PFSK-1 (cell line): ENCODE measurements at regions not wholly inside any gene's neighbourhood (a gene's known extent, or its start where the extent isn't known, plus 50 kb on each side); places are given as distances from the start of the nearest gene placed in this dataset.

Experiments used
- POLR2AphosphoS5 ChIP-seq: IDR thresholded peaks from 2 replicates; pipeline ENCODE4 v1.6.1; 2012; ENCODE audit warnings: low read depth, mild to moderate bottlenecking, control low read depth, low read length, moderate library complexity
- REST ChIP-seq, 2 experiments: IDR thresholded peaks; 2 replicates each; pipeline versions ENCODE4 v1.6.1 to v1.8.0; 2011 to 2012; ENCODE audit warnings: low read depth in 2 of 2, low read length in 2 of 2, control low read depth in 1 of 2, inconsistent platforms in 1 of 2, mild to moderate bottlenecking in 1 of 2, moderate library complexity in 1 of 2; ENCODE audit not compliant: insufficient read depth in 1 of 2
- SIN3A ChIP-seq: IDR thresholded peaks from 2 replicates; pipeline ENCODE4 v1.6.1; 2012; ENCODE audit warnings: mild to moderate bottlenecking, low read length, moderate library complexity, borderline replicate concordance; ENCODE audit not compliant: insufficient read depth
- TAF1 ChIP-seq: IDR thresholded peaks from 2 replicates; pipeline ENCODE4 v1.6.1; 2012; ENCODE audit warnings: low read length, control low read depth, borderline replicate concordance; ENCODE audit not compliant: insufficient read depth

- no peak for TF ChIP-seq TAF1
- TF ChIP-seq POLR2AphosphoS5 = no peak
- TF ChIP-seq REST (IDR thresholded peaks at IDR 0.05; ENCODE audit: insufficient read depth in 1 of 2, low read depth in 2 of 2, low read length in 2 of 2) = no peak
- no peak for TF ChIP-seq SIN3A
Measured at GRCh38 chr7:118642396-118642795, 417.9 kb downstream of the ANKRD7 start.
